ENCODE measurements at regions not wholly inside any gene's neighbourhood (a gene's known extent, or its start where the extent isn't known, plus 50 kb on each side); places are given as distances from the start of the nearest gene placed in this dataset.
"Not testable (repeated sequence)": the region's sequence is repeated elsewhere in the genome, so short reads cannot be mapped to it uniquely, and the experiment has no call there.

- H3K9me3 ChIP-seq (ENCODE audit: control insufficient read depth, low read length): no peaks in the 10 kb centered on the region
- ATAC-seq (ENCODE audit: low FRiP score) (no peak), DNase-seq (no peak)
- no peak overlapping the region for H3K27ac ChIP-seq (ENCODE audit: low read depth in 1 of 2, low read length in 2 of 2)
- intact Hi-C loops (cut with DNase I): no loop called here
- 93 to 95% methylated on average over 3 of the region's 3 CpGs for WGBS, 2 donors
- H3K4me1 ChIP-seq (ENCODE audit: control insufficient read depth in 1 of 2, insufficient read depth in 2 of 2, low read length in 2 of 2): no peaks in the 10 kb centered on the region
- no peak overlapping the region for H3K4me3 ChIP-seq (ENCODE audit: low read length in 2 of 2)
- H3K27me3 ChIP-seq (ENCODE audit: control insufficient read depth in 1 of 2, insufficient read depth in 2 of 2, low read length in 1 of 2): no peaks in the 10 kb centered on the region
- H3K36me3 ChIP-seq (ENCODE audit: control insufficient read depth in 1 of 2, insufficient read depth in 2 of 2, low read length in 1 of 2): no peaks in the 10 kb centered on the region
Measured at GRCh38 chr15:81929557-81929956, 116.3 kb downstream of the MEX3B start.

GRCh38 chr15:81926981-81927380 is 118.8 kb downstream of the MEX3B start:
- ATAC-seq (ENCODE audit: low FRiP score): no peak
- H3K4me1 ChIP-seq (ENCODE audit: control insufficient read depth in 1 of 2, insufficient read depth in 2 of 2, low read length in 2 of 2): no peaks in the 10 kb centered on the region
- H3K36me3 ChIP-seq (ENCODE audit: control insufficient read depth in 1 of 2, insufficient read depth in 2 of 2, low read length in 1 of 2): no peaks in the 10 kb centered on the region
- 94 to 96% methylated on average over 6 of the region's 6 CpGs for WGBS, 2 donors
- intact Hi-C loops (cut with DNase I): no loop called here
- H3K9me3 ChIP-seq (ENCODE audit: control insufficient read depth, low read length): no peaks in the 10 kb centered on the region
- H3K4me3 ChIP-seq (ENCODE audit: low read length in 2 of 2): no peak overlapping the region
- H3K27ac ChIP-seq (ENCODE audit: low read depth in 1 of 2, low read length in 2 of 2): no peak overlapping the region
- DNase-seq: no peak
- no peaks in the 10 kb centered on the region for H3K27me3 ChIP-seq (ENCODE audit: control insufficient read depth in 1 of 2, insufficient read depth in 2 of 2, low read length in 1 of 2)

GRCh38 chr15:81924729-81925128 is 121.1 kb downstream of the MEX3B start:
- H3K27ac ChIP-seq (ENCODE audit: low read depth in 1 of 2, low read length in 2 of 2): no peak overlapping the region
- H3K36me3 ChIP-seq (ENCODE audit: control insufficient read depth in 1 of 2, insufficient read depth in 2 of 2, low read length in 1 of 2): no peaks in the 10 kb centered on the region
- WGBS, 2 donors: 57 to 59% methylated on average over 4 of the region's 4 CpGs
- intact Hi-C loops (cut with DNase I): no loop called here
- H3K9me3 ChIP-seq (ENCODE audit: control insufficient read depth, low read length): no peaks in the 10 kb centered on the region
- ATAC-seq (ENCODE audit: low FRiP score) (no peak), DNase-seq (no peak)
- H3K4me3 ChIP-seq (ENCODE audit: low read length in 2 of 2): no peak overlapping the region
- H3K4me1 ChIP-seq (ENCODE audit: control insufficient read depth in 1 of 2, insufficient read depth in 2 of 2, low read length in 2 of 2): no peaks in the 10 kb centered on the region
- H3K27me3 ChIP-seq (ENCODE audit: control insufficient read depth in 1 of 2, insufficient read depth in 2 of 2, low read length in 1 of 2): no peaks in the 10 kb centered on the region

- Histone ChIP-seq H3K27me3 (ENCODE audit: control insufficient read depth in 1 of 2, insufficient read depth in 2 of 2, low read length in 1 of 2) (no peaks in the 10 kb centered on the region), H3K9me3 (ENCODE audit: control insufficient read depth, low read length) (no peaks in the 10 kb centered on the region), H3K27ac (ENCODE audit: low read depth in 1 of 2, low read length in 2 of 2) (no peak overlapping the region), H3K4me1 (ENCODE audit: control insufficient read depth in 1 of 2, insufficient read depth in 2 of 2, low read length in 2 of 2) (no peaks in the 10 kb centered on the region), H3K36me3 (ENCODE audit: control insufficient read depth in 1 of 2, insufficient read depth in 2 of 2, low read length in 1 of 2) (no peaks in the 10 kb centered on the region), H3K4me3 (ENCODE audit: low read length in 2 of 2) (no peak overlapping the region)
- DNase-seq (no peak), ATAC-seq (ENCODE audit: low FRiP score) (no peak)
- WGBS, 2 donors: 36 to 40% methylated on average over 4 of the region's 4 CpGs
- intact Hi-C loops (cut with DNase I): no loop called here
Measured at GRCh38 chr15:81923561-81924350, 122.1 kb downstream of the MEX3B start.

GRCh38 chr15:81922143-81922542 is 123.7 kb downstream of the MEX3B start:
- intact Hi-C loops (cut with DNase I): no loop called here

GRCh38 chr15:81921163-81921562 is 124.7 kb downstream of the MEX3B start:
- Histone ChIP-seq H3K27me3 (ENCODE audit: control insufficient read depth in 1 of 2, insufficient read depth in 2 of 2, low read length in 1 of 2) (no peaks in the 10 kb centered on the region), H3K4me1 (ENCODE audit: control insufficient read depth in 1 of 2, insufficient read depth in 2 of 2, low read length in 2 of 2) (no peaks in the 10 kb centered on the region), H3K9me3 (ENCODE audit: control insufficient read depth, low read length) (no peaks in the 10 kb centered on the region), H3K36me3 (ENCODE audit: control insufficient read depth in 1 of 2, insufficient read depth in 2 of 2, low read length in 1 of 2) (no peaks in the 10 kb centered on the region), H3K27ac (ENCODE audit: low read depth in 1 of 2, low read length in 2 of 2) (no peak overlapping the region), H3K4me3 (ENCODE audit: low read length in 2 of 2) (no peak overlapping the region)
- DNase-seq (no peak), ATAC-seq (ENCODE audit: low FRiP score) (no peak)
- intact Hi-C loops (cut with DNase I): no loop called here
- 76 to 79% methylated on average over 1 of the region's 1 CpG for WGBS, 2 donors

More at GRCh38 chr15:81922143-81922542, 123.7 kb downstream of the MEX3B start:
- no peaks in the 10 kb centered on the region for H3K27me3 ChIP-seq (ENCODE audit: control insufficient read depth in 1 of 2, insufficient read depth in 2 of 2, low read length in 1 of 2)
- no peak for DNase-seq
- H3K9me3 ChIP-seq (ENCODE audit: control insufficient read depth, low read length): no peaks in the 10 kb centered on the region
- no peaks in the 10 kb centered on the region for H3K36me3 ChIP-seq (ENCODE audit: control insufficient read depth in 1 of 2, insufficient read depth in 2 of 2, low read length in 1 of 2)
- ATAC-seq (ENCODE audit: low FRiP score): no peak
- H3K27ac ChIP-seq (ENCODE audit: low read depth in 1 of 2, low read length in 2 of 2): no peak overlapping the region
- no peak overlapping the region for H3K4me3 ChIP-seq (ENCODE audit: low read length in 2 of 2)
- H3K4me1 ChIP-seq (ENCODE audit: control insufficient read depth in 1 of 2, insufficient read depth in 2 of 2, low read length in 2 of 2): no peaks in the 10 kb centered on the region

- H3K27me3 ChIP-seq (ENCODE audit: control insufficient read depth in 1 of 2, insufficient read depth in 2 of 2, low read length in 1 of 2); DNase-seq; ATAC-seq (ENCODE audit: low FRiP score); H3K4me1 ChIP-seq (ENCODE audit: control insufficient read depth in 1 of 2, insufficient read depth in 2 of 2, low read length in 2 of 2); H3K9me3 ChIP-seq (ENCODE audit: control insufficient read depth, low read length); intact Hi-C loops (cut with DNase I); H3K36me3 ChIP-seq (ENCODE audit: control insufficient read depth in 1 of 2, insufficient read depth in 2 of 2, low read length in 1 of 2); H3K27ac ChIP-seq (ENCODE audit: low read depth in 1 of 2, low read length in 2 of 2); H3K4me3 ChIP-seq (ENCODE audit: low read length in 2 of 2): not testable (repeated sequence)
- WGBS, 2 donors: 90 to 95% methylated on average over 1 of the region's 1 CpG
Measured at GRCh38 chr15:81918767-81919166, 127.1 kb downstream of the MEX3B start.

GRCh38 chr15:81916451-81916850 is 129.4 kb downstream of the MEX3B start:
- intact Hi-C loops (cut with DNase I): no loop called here
- no peak for ATAC-seq (ENCODE audit: low FRiP score)
- no peaks in the 10 kb centered on the region for H3K9me3 ChIP-seq (ENCODE audit: control insufficient read depth, low read length)
- no peak overlapping the region for H3K27ac ChIP-seq (ENCODE audit: low read depth in 1 of 2, low read length in 2 of 2)
- H3K36me3 ChIP-seq (ENCODE audit: control insufficient read depth in 1 of 2, insufficient read depth in 2 of 2, low read length in 1 of 2): no peaks in the 10 kb centered on the region
- H3K4me1 ChIP-seq (ENCODE audit: control insufficient read depth in 1 of 2, insufficient read depth in 2 of 2, low read length in 2 of 2): no peaks in the 10 kb centered on the region
- H3K4me3 ChIP-seq (ENCODE audit: low read length in 2 of 2): no peak overlapping the region
- no peaks in the 10 kb centered on the region for H3K27me3 ChIP-seq (ENCODE audit: control insufficient read depth in 1 of 2, insufficient read depth in 2 of 2, low read length in 1 of 2)
- no peak for DNase-seq

- ATAC-seq (ENCODE audit: low FRiP score): no peak
- no peak overlapping the region for H3K27ac ChIP-seq (ENCODE audit: low read depth in 1 of 2, low read length in 2 of 2)
- H3K4me3 ChIP-seq (ENCODE audit: low read length in 2 of 2): no peak overlapping the region
- no peaks in the 10 kb centered on the region for H3K4me1 ChIP-seq (ENCODE audit: control insufficient read depth in 1 of 2, insufficient read depth in 2 of 2, low read length in 2 of 2)
- DNase-seq: no peak
- WGBS, 2 donors: 90 to 95% methylated on average over 5 of the region's 5 CpGs
- H3K9me3 ChIP-seq (ENCODE audit: control insufficient read depth, low read length): no peaks in the 10 kb centered on the region
- H3K36me3 ChIP-seq (ENCODE audit: control insufficient read depth in 1 of 2, insufficient read depth in 2 of 2, low read length in 1 of 2): no peaks in the 10 kb centered on the region
- intact Hi-C loops (cut with DNase I): no loop called here
- no peaks in the 10 kb centered on the region for H3K27me3 ChIP-seq (ENCODE audit: control insufficient read depth in 1 of 2, insufficient read depth in 2 of 2, low read length in 1 of 2)
Measured at GRCh38 chr15:81915990-81916389, 129.8 kb downstream of the MEX3B start.
